T-helper 2 cell treated with Interferon-gamma antibody and Interleukin-4, amounts not matched to agents 5 μg/mL and 100 μg/mL, for 36 hours (primary cell): ENCODE measurements at regions not wholly inside any gene's neighbourhood (a gene's known extent, or its start where the extent isn't known, plus 50 kb on each side); places are given as distances from the start of the nearest gene placed in this dataset.

ENCODE experiments used
- DNase-seq: peaks from one replicate; pipeline ENCODE4 v3.0.0; 2021; ENCODE audit warnings: low spot score
- H3K27ac Mint-ChIP-seq: one replicate; pipeline ENCODE4 v1.8.0; 2021; ENCODE audit warnings: mild to moderate bottlenecking, mixed read lengths
- H3K27me3 Mint-ChIP-seq: one replicate; pipeline ENCODE4 v1.8.0; 2021; ENCODE audit warnings: low read depth, mixed read lengths
- H3K36me3 Mint-ChIP-seq: one replicate; pipeline ENCODE4 v1.8.0; 2021; ENCODE audit warnings: low read depth, mixed read lengths
- H3K4me1 Mint-ChIP-seq: one replicate; pipeline ENCODE4 v1.8.0; 2021; ENCODE audit warnings: low read depth, mixed read lengths
- H3K4me3 Mint-ChIP-seq: one replicate; pipeline ENCODE4 v1.8.0; 2022; ENCODE audit warnings: mild to moderate bottlenecking, moderate library complexity, mixed read lengths
- H3K9me3 Mint-ChIP-seq: one replicate; pipeline ENCODE4 v1.8.0; 2021; ENCODE audit warnings: mixed read lengths

DNA sequence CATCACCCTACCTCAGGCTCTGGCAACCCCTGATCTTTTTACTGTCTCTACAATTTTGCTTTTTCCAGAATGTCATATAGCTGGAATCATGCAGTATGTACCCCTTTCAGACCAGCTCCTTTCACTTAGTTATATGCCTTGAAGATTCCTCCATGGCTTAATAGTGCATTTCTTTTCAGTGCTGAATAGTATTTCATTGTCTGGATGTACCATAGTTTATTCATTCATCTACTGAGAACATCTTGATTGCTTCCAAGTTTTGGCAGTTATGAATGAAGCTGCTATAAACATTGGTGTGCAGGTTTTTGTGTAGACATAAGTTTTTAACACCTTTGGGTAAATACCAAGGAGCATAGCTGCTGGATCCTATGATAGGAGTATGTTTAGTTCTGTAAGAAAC, 50.8 kb upstream of the ANP32A start:
- DNase-seq, result no peak
- peaks cover 6% of the 10 kb centered on the region for H3K4me1 Mint-ChIP-seq
- H3K36me3 Mint-ChIP-seq, result no peaks in the 10 kb centered on the region
- H3K27ac Mint-ChIP-seq, result no peak overlapping the region
- peaks cover 27% of the 10 kb centered on the region for H3K27me3 Mint-ChIP-seq
- H3K9me3 Mint-ChIP-seq, result no peaks in the 10 kb centered on the region
- no peak overlapping the region for H3K4me3 Mint-ChIP-seq

DNA sequence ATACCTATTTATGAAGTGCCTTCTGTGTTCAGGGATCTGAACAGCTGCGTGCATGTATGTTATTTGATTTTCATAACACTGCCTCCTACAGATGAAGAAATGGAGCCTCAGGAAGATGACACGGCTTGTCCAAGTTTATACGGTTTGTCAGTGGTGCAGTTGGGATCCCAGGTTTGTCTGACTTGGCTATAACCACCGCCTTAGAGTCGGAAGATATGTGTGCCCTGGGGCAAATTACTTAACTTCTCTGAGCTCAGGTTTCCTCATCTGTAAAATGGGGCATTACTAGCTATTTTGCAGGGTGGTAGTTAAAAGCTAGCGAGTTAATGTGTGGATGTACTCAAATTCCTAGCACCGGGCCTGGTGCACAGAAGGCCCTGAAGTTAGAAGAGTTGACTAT, 54.1 kb upstream of the ANP32A start:
- no peaks in the 10 kb centered on the region for H3K9me3 Mint-ChIP-seq
- H3K4me3 Mint-ChIP-seq, result no peak overlapping the region
- H3K36me3 Mint-ChIP-seq, result no peaks in the 10 kb centered on the region
- no peak for DNase-seq
- peaks cover 6% of the 10 kb centered on the region for H3K4me1 Mint-ChIP-seq
- no peak overlapping the region for H3K27ac Mint-ChIP-seq
- peaks cover 33% of the 10 kb centered on the region for H3K27me3 Mint-ChIP-seq

DNA sequence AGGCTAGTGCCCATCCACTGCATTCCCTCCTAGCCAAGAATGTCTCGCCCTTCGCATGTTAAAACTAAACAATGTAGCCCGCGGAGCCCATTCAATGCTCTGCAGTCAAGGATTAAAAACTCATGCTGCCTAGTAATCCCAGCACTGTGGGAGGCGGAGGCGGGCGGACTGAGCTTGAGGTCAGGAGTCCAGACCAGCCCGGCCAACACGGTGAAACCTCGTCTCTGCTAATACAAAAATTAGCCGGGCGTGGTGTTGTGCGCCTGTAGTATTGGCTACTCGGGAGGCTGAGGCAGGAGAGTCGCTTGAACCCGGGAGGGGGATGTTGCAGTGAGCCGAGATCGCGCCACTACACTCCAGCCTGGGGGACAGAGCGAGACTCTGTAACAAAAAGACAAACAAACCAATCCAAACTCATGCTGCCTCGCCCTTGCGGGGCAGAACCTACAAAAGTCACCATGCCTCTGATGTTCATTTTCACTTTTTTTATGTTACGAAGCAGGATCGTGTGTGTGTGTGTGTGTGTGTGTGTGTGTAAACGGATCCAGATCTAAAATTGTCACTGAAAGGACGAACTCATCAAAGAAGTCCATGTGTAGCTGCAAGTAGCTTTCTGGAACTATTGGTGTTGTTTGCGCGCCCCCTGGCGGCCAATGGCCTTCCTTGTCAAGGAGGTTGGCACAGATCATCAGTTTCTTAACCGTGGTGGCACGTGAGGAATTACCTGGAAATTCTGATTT, 54.8 kb upstream of the SPESP1 start:
- Mint-ChIP-seq H3K36me3 (no peaks in the 10 kb centered on the region), H3K27ac (no peak overlapping the region), H3K4me1 (peaks cover 6% of the 10 kb centered on the region), H3K9me3 (no peaks in the 10 kb centered on the region), H3K4me3 (peak overlapping the region; percentile 32), H3K27me3 (peaks cover 29% of the 10 kb centered on the region)
- DNase-seq, result peak; percentile 75

DNA sequence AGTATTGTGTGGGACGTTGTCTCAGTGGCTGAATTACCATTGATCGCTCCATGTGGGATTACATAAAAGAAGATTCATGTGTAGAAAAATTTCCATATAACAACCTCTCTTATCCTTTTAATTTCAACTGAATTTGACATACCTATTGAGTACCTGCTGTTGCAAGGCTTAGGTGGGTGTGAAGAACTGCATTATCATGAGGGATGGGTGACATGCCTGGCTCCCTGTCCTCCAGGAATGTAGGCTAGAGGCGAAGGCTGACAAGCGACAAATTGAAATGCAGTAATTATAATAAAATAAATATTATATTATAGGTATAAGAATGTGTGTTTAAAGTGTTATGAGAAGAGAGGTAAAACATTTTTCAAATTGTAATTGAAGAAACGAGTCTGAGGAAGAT, 52.7 kb upstream of the SPESP1 start:
- DNase-seq, result no peak
- Mint-ChIP-seq H3K27me3 (peaks cover 21% of the 10 kb centered on the region), H3K27ac (no peak overlapping the region)

DNA sequence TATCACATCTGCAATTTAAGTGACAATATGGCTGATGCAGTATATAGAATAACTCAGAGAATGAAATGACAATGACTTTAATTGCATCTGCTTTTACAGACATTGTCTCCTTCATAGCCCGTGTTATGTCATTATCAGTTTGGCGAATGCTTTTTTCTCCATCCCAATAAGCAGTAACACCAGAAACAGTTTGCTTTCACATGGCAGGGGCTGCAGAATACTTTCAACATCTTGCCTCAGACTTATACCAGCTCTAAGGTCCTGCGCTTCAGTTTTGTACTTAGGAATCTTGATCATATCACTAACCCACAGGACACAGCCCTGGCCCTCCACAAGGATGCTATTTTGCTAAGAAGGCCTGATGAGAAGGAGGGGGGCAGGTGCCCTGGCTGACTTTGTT, 49.9 kb upstream of the SPESP1 start:
- Mint-ChIP-seq H3K27me3 (peaks cover 17% of the 10 kb centered on the region), H3K9me3 (no peaks in the 10 kb centered on the region), H3K27ac (no peak overlapping the region), H3K4me3 (no peak overlapping the region), H3K4me1 (peaks cover 6% of the 10 kb centered on the region), H3K36me3 (no peaks in the 10 kb centered on the region)
- no peak for DNase-seq

More for the DNA sequence above, 52.7 kb upstream of the SPESP1 start:
- Mint-ChIP-seq H3K9me3 (no peaks in the 10 kb centered on the region), H3K36me3 (no peaks in the 10 kb centered on the region), H3K4me3 (no peak overlapping the region), H3K4me1 (peaks cover 6% of the 10 kb centered on the region)
